Effector memory CD4-positive, alpha-beta T cell (primary cell): ENCODE measurements at regions not wholly inside any gene's neighbourhood (a gene's known extent, or its start where the extent isn't known, plus 50 kb on each side); places are given as distances from the start of the nearest gene placed in this dataset.

Experiments used
- DNase-seq, 3 donors: peaks; one replicate each; pipeline ENCODE4 v3.0.0-alpha.2; 2020
- H3K27ac ChIP-seq: 2 replicates; pipeline ENCODE4 v1.7.0; 2013; ENCODE audit warnings: mild to moderate bottlenecking, low read length, moderate library complexity; ENCODE audit not compliant: insufficient read depth, poor library complexity, severe bottlenecking
- H3K27me3 ChIP-seq: replicated peaks from 2 replicates; pipeline ENCODE4 v1.7.0; 2013; ENCODE audit warnings: mild to moderate bottlenecking, low read length; ENCODE audit not compliant: insufficient read depth, control insufficient read depth, poor library complexity, severe bottlenecking
- H3K36me3 ChIP-seq: 2 replicates; pipeline ENCODE4 v1.7.0; 2013; ENCODE audit warnings: mild to moderate bottlenecking, low read length, moderate library complexity; ENCODE audit not compliant: control insufficient read depth, insufficient read depth
- H3K4me1 ChIP-seq: 2 replicates; pipeline ENCODE4 v1.7.0; 2013; ENCODE audit warnings: low read length, mild to moderate bottlenecking; ENCODE audit not compliant: control insufficient read depth, insufficient read depth, poor library complexity, severe bottlenecking
- H3K4me3 ChIP-seq: 2 replicates; pipeline ENCODE4 v1.7.0; 2013; ENCODE audit warnings: low read length, low read depth, mild to moderate bottlenecking; ENCODE audit not compliant: insufficient read depth, poor library complexity, severe bottlenecking
- H3K9me3 ChIP-seq: 2 replicates; pipeline ENCODE4 v1.7.0; 2013; ENCODE audit warnings: mild to moderate bottlenecking, low read length, moderate library complexity; ENCODE audit not compliant: control insufficient read depth

GRCh38 chr14:103220982-103221641 lies 97.9 kb downstream of the TNFAIP2 start:
- no peak for DNase-seq
- Histone ChIP-seq H3K9me3 (no peaks in the 10 kb centered on the region), H3K4me3 (no peak overlapping the region), H3K36me3 (no peaks in the 10 kb centered on the region), H3K27ac (no peak overlapping the region), H3K27me3 (peaks cover 6% of the 10 kb centered on the region), H3K4me1 (peaks cover 4% of the 10 kb centered on the region)

GRCh38 chr14:103221781-103222358 lies 98.6 kb downstream of the TNFAIP2 start:
- DNase-seq: no peak
- peaks cover 4% of the 10 kb centered on the region for H3K4me1 ChIP-seq
- peaks cover 6% of the 10 kb centered on the region for H3K27me3 ChIP-seq
- H3K36me3 ChIP-seq: no peaks in the 10 kb centered on the region
- H3K4me3 ChIP-seq: no peak overlapping the region
- no peak overlapping the region for H3K27ac ChIP-seq
- no peaks in the 10 kb centered on the region for H3K9me3 ChIP-seq

- no peak for DNase-seq
- peaks cover 4% of the 10 kb centered on the region for H3K4me1 ChIP-seq
- peaks cover 6% of the 10 kb centered on the region for H3K27me3 ChIP-seq
These were observed 100.6 kb downstream of the TNFAIP2 start for GRCh38 chr14:103223818-103224352.

GRCh38 chr14:103225062-103225461 lies 101.8 kb downstream of the TNFAIP2 start:
- Histone ChIP-seq H3K36me3 (no peaks in the 10 kb centered on the region), H3K9me3 (no peaks in the 10 kb centered on the region), H3K27me3 (peaks cover 6% of the 10 kb centered on the region), H3K4me1 (peaks cover 4% of the 10 kb centered on the region), H3K27ac (no peak overlapping the region), H3K4me3 (no peak overlapping the region)
- DNase-seq: no peak

More at GRCh38 chr14:103223818-103224352, 100.6 kb downstream of the TNFAIP2 start:
- Histone ChIP-seq H3K36me3 (no peaks in the 10 kb centered on the region), H3K9me3 (no peaks in the 10 kb centered on the region), H3K27ac (no peak overlapping the region), H3K4me3 (no peak overlapping the region)

- peaks cover 6% of the 10 kb centered on the region for H3K27me3 ChIP-seq
- no peaks in the 10 kb centered on the region for H3K36me3 ChIP-seq
- DNase-seq: no peak
- no peak overlapping the region for H3K4me3 ChIP-seq
- H3K27ac ChIP-seq: no peak overlapping the region
- peaks cover 4% of the 10 kb centered on the region for H3K4me1 ChIP-seq
- no peaks in the 10 kb centered on the region for H3K9me3 ChIP-seq
These were observed 102.2 kb downstream of the TNFAIP2 start for GRCh38 chr14:103225476-103225875.

- Histone ChIP-seq H3K27ac (no peak overlapping the region), H3K4me3 (no peak overlapping the region), H3K4me1 (no peaks in the 10 kb centered on the region), H3K9me3 (no peaks in the 10 kb centered on the region), H3K27me3 (no peaks in the 10 kb centered on the region), H3K36me3 (no peaks in the 10 kb centered on the region)
- no peak for DNase-seq
These were observed 104.0 kb downstream of the TNFAIP2 start for GRCh38 chr14:103227094-103227768.

GRCh38 chr14:103228076-103228806 lies 105.0 kb downstream of the TNFAIP2 start:
- Histone ChIP-seq H3K4me3 (no peak overlapping the region), H3K27me3 (no peaks in the 10 kb centered on the region), H3K27ac (no peak overlapping the region), H3K4me1 (no peaks in the 10 kb centered on the region), H3K9me3 (no peaks in the 10 kb centered on the region), H3K36me3 (no peaks in the 10 kb centered on the region)
- DNase-seq: no peak

- no peak for DNase-seq
- Histone ChIP-seq H3K27me3 (no peaks in the 10 kb centered on the region), H3K4me1 (no peaks in the 10 kb centered on the region), H3K9me3 (no peaks in the 10 kb centered on the region), H3K27ac (no peak overlapping the region), H3K4me3 (no peak overlapping the region), H3K36me3 (no peaks in the 10 kb centered on the region)
These were observed 105.2 kb upstream of the EIF5 start for GRCh38 chr14:103228866-103229265.

GRCh38 chr14:103230021-103230420 lies 104.0 kb upstream of the EIF5 start:
- Histone ChIP-seq H3K4me3 (no peak overlapping the region), H3K9me3 (no peaks in the 10 kb centered on the region), H3K36me3 (no peaks in the 10 kb centered on the region), H3K27me3 (no peaks in the 10 kb centered on the region), H3K27ac (no peak overlapping the region), H3K4me1 (no peaks in the 10 kb centered on the region)
- no peak for DNase-seq
